Dendritic cell treated with granulocyte-macrophage colony-stimulating factor and Interleukin-4, amounts not matched to agents 40 ng/mL and 50 ng/mL, for 4 days (primary cell): ENCODE measurements at regions not wholly inside any gene's neighbourhood (a gene's known extent, or its start where the extent isn't known, plus 50 kb on each side); places are given as distances from the start of the nearest gene placed in this dataset.
A peak's percentile ranks its signal among the peaks of the same experiment; 100 is the strongest.
"Not testable (repeated sequence)": the region's sequence is repeated elsewhere in the genome, so short reads cannot be mapped to it uniquely, and the experiment has no call there.

Source experiments
- H3K27ac Mint-ChIP-seq: one replicate; pipeline ENCODE4 v1.8.0; 2022; ENCODE audit warnings: mild to moderate bottlenecking, mixed read lengths
- H3K27me3 Mint-ChIP-seq: one replicate; pipeline ENCODE4 v1.8.0; 2022; ENCODE audit warnings: mild to moderate bottlenecking, mixed read lengths
- H3K36me3 Mint-ChIP-seq: one replicate; pipeline ENCODE4 v1.8.0; 2022; ENCODE audit warnings: low read depth, mixed read lengths
- H3K4me1 Mint-ChIP-seq: one replicate; pipeline ENCODE4 v1.8.0; 2022; ENCODE audit warnings: low read depth, mixed read lengths
- H3K4me3 Mint-ChIP-seq: one replicate; pipeline ENCODE4 v1.8.0; 2022; ENCODE audit warnings: mild to moderate bottlenecking, moderate library complexity, mixed read lengths
- H3K9me3 Mint-ChIP-seq: one replicate; pipeline ENCODE4 v1.8.0; 2022; ENCODE audit warnings: mixed read lengths
- intact Hi-C: fragments of 100-400 bp; cut with micrococcal nuclease; formaldehyde crosslinking; loops from one replicate; pipeline ENCODE4 v1.15.0; 2022

GRCh38 chr17:47066841-47067682 is 88.0 kb upstream of the RPRML start:
- intact Hi-C loops = loop anchor here (5.0 kb wide), 1 partner anchor 35 kb away; no protein-coding TSS in a partner anchor
- Mint-ChIP-seq H3K9me3 (peaks cover 10% of the 10 kb centered on the region), H3K27me3 (no peaks in the 10 kb centered on the region), H3K4me3 (peak overlapping the region; percentile 83), H3K27ac (peak overlapping the region; percentile 90), H3K4me1 (peaks cover 39% of the 10 kb centered on the region), H3K36me3 (peaks cover 38% of the 10 kb centered on the region)

DNA sequence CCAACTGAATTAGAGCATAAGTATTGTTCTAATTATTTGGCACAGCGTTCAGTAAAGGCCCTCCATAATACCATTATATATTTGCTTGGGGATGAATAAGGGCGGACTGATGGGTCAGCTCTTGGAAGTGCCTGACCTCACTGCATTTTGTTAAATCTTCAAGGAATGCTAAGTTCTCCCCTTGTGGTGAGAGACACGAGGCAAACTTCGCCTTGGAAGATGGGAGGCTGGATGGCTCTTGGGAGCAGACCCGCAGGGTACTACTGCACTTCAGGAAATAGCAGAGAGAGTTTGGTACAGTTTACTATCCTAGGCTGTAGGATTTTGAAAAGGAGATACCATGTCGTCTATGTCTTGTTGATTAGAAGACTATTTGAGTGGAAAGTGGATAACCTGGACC is 87.0 kb upstream of the RPRML start:
- intact Hi-C loops = loop anchor here (5.0 kb wide), 1 partner anchor 36 kb away; no protein-coding TSS in a partner anchor
- Mint-ChIP-seq H3K4me3 (peak overlapping the region; percentile 83), H3K27me3 (no peaks in the 10 kb centered on the region), H3K36me3 (peaks cover 38% of the 10 kb centered on the region), H3K4me1 (peaks cover 29% of the 10 kb centered on the region), H3K9me3 (peaks cover 10% of the 10 kb centered on the region), H3K27ac (peak overlapping the region; percentile 90)

- Mint-ChIP-seq H3K9me3 (peaks cover 10% of the 10 kb centered on the region), H3K27me3 (no peaks in the 10 kb centered on the region), H3K36me3 (peaks cover 43% of the 10 kb centered on the region), H3K4me3 (no peak overlapping the region), H3K4me1 (peaks cover 19% of the 10 kb centered on the region), H3K27ac (no peak overlapping the region)
- intact Hi-C loops = loop anchor here (5.0 kb wide), 1 partner anchor 38 kb away; no protein-coding TSS in a partner anchor
Measured at GRCh38 chr17:47064684-47065083, 85.6 kb upstream of the RPRML start.

DNA sequence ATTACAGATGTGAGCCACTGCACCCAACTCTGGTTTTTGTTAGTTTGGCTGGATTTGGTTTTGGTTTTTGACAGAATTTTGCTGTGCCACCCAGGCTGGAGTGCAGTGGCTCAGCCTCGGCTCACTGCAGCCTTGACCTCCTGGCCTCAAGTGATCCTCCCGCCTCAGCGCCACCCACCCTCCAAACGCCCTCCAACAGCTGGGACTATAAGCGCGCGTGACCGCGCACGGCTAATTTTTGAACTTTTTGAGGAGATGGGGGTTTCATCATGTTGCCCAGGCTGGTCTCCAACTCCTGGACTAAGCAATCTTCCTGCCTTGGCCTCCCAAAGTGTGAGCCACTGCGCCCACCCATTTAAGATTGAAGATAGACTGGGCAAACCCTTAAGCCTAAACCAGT is 84.4 kb upstream of the RPRML start:
- H3K27me3 Mint-ChIP-seq = no peaks in the 10 kb centered on the region
- intact Hi-C loops = no loop called here

DNA sequence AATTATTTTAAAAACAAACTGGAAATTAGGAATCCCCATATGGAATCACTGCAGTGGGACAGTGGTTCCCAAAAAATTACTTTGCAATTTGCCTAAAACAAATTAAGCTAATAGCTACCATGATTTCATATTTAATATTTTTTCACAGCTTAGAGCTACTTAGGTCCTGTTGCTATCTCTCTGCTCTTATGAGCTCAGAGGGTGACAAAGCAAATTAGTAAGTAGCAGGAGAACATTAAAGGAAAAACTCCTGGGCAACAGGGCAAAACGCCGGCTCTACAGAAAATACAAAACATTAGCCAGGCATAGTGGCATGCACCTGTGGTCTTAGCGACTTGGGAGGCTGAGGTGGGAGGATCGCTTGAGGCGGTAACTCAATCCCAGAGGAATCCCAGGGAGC is 83.8 kb upstream of the RPRML start:
- Mint-ChIP-seq H3K9me3 (peaks cover 10% of the 10 kb centered on the region), H3K36me3 (peaks cover 35% of the 10 kb centered on the region), H3K4me1 (peaks cover 25% of the 10 kb centered on the region)
- H3K27me3 Mint-ChIP-seq, H3K27ac Mint-ChIP-seq, H3K4me3 Mint-ChIP-seq, intact Hi-C loops: not testable (repeated sequence)

More for the DNA sequence above, 84.4 kb upstream of the RPRML start:
- Mint-ChIP-seq H3K9me3 (peaks cover 10% of the 10 kb centered on the region), H3K4me3 (no peak overlapping the region), H3K27ac (no peak overlapping the region), H3K4me1 (peaks cover 21% of the 10 kb centered on the region), H3K36me3 (peaks cover 37% of the 10 kb centered on the region)

- Mint-ChIP-seq H3K36me3 (peaks cover 42% of the 10 kb centered on the region), H3K4me1 (peaks cover 13% of the 10 kb centered on the region)
- H3K4me3 Mint-ChIP-seq, intact Hi-C loops, H3K9me3 Mint-ChIP-seq, H3K27me3 Mint-ChIP-seq, H3K27ac Mint-ChIP-seq: not testable (repeated sequence)
Measured at GRCh38 chr17:47060005-47060404, 81.0 kb upstream of the RPRML start.

GRCh38 chr17:47057830-47058229 is 78.8 kb upstream of the RPRML start:
- peaks cover 46% of the 10 kb centered on the region for H3K36me3 Mint-ChIP-seq
- H3K4me1 Mint-ChIP-seq = peaks cover 13% of the 10 kb centered on the region
- H3K9me3 Mint-ChIP-seq = no peaks in the 10 kb centered on the region
- intact Hi-C loops = no loop called here
- H3K4me3 Mint-ChIP-seq = no peak overlapping the region
- H3K27ac Mint-ChIP-seq = no peak overlapping the region
- H3K27me3 Mint-ChIP-seq = no peaks in the 10 kb centered on the region

GRCh38 chr17:47057279-47057678 is 78.2 kb upstream of the RPRML start:
- H3K4me3 Mint-ChIP-seq, H3K27me3 Mint-ChIP-seq, H3K27ac Mint-ChIP-seq, H3K9me3 Mint-ChIP-seq, intact Hi-C loops: not testable (repeated sequence)
- Mint-ChIP-seq H3K36me3 (peaks cover 52% of the 10 kb centered on the region), H3K4me1 (peaks cover 13% of the 10 kb centered on the region)

DNA sequence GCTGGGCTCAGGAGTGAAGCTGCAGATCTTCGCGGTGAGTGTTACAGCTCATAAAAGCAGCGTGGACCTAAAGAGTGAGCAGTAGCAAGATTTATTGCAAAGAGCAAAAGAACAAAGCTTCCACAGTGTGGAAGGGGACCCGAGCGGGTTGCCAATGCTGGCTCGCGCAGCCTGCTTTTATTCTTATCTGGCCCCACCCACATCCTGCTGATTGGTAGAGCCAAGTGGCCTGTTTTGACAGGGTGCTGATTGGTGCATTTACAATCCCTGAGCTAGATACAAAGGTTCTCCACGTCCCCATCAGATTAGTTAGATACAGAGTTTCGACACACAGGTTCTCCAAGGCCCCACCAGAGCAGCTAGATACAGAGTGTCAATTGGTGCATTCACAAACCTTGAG is 77.6 kb upstream of the RPRML start:
- H3K27ac Mint-ChIP-seq, H3K27me3 Mint-ChIP-seq, H3K4me3 Mint-ChIP-seq, H3K9me3 Mint-ChIP-seq, intact Hi-C loops: not testable (repeated sequence)
- Mint-ChIP-seq H3K36me3 (peaks cover 56% of the 10 kb centered on the region), H3K4me1 (peaks cover 13% of the 10 kb centered on the region)
